HCT116 (cell line): ENCODE measurements at regions not wholly inside any gene's neighbourhood (a gene's known extent, or its start where the extent isn't known, plus 50 kb on each side); places are given as distances from the start of the nearest gene placed in this dataset.

Experiments used
- CTCF ChIP-seq, 3 experiments: fragments of 200-600 bp in 1 of 3; sonication (generic) in 1 of 3; IDR thresholded peaks in 2 of 3; conservative IDR thresholded peaks in 1 of 3; 2 replicates each; pipeline ENCODE4 v1.5.1; 2012 to 2017; ENCODE audit warnings: low read depth in 2 of 3, low read length in 2 of 3, antibody characterized with exemption in 1 of 3, borderline replicate concordance in 1 of 3, control low read depth in 1 of 3, mild to moderate bottlenecking in 1 of 3, mixed read lengths in 1 of 3, mixed run types in 1 of 3, moderate library complexity in 1 of 3; ENCODE audit not compliant: insufficient read depth in 1 of 3
- EGR1 ChIP-seq: IDR thresholded peaks from 2 replicates; pipeline ENCODE4 v1.6.1; 2012; ENCODE audit warnings: low read depth
- POLR2A ChIP-seq: IDR thresholded peaks from 2 replicates; pipeline ENCODE4 v1.7.0; 2011; ENCODE audit warnings: borderline replicate concordance; ENCODE audit not compliant: insufficient read depth, insufficient read length; ENCODE audit errors: extremely low read depth
- SP1 ChIP-seq: IDR thresholded peaks from 2 replicates; pipeline ENCODE4 v1.6.1; 2012; ENCODE audit warnings: low read depth
- SRF ChIP-seq: IDR thresholded peaks from 2 replicates; pipeline ENCODE4 v1.6.1; 2012; ENCODE audit warnings: low read depth

GRCh38 chr14:71324767-71325272 lies 417.6 kb downstream of the PCNX1 start:
- TF ChIP-seq CTCF (IDR thresholded peaks at IDR 0.05 in 2 of 3, conservative IDR thresholded peaks at IDR 0.05 in 1 of 3; ENCODE audit: borderline replicate concordance in 1 of 3, insufficient read depth in 1 of 3, low read depth in 2 of 3, low read length in 2 of 3) = no peak
- no peak for TF ChIP-seq SP1
- no peak for TF ChIP-seq SRF
- TF ChIP-seq POLR2A = no peak
- no peak for TF ChIP-seq EGR1
